Progenitor cell of endocrine pancreas (in vitro differentiated cells): ENCODE measurements at regions not wholly inside any gene's neighbourhood (a gene's known extent, or its start where the extent isn't known, plus 50 kb on each side); places are given as distances from the start of the nearest gene placed in this dataset.
A peak's percentile ranks its signal among the peaks of the same experiment; 100 is the strongest.

Source experiments
- DNase-seq: peaks from one replicate; pipeline ENCODE4 v3.0.0; 2021; ENCODE audit warnings: low spot score; ENCODE audit not compliant: unreplicated experiment
- H3K27ac Mint-ChIP-seq: 2 replicates; pipeline ENCODE4 v1.8.0; 2021; ENCODE audit warnings: mild to moderate bottlenecking, moderate library complexity, mixed read lengths
- H3K27me3 Mint-ChIP-seq: 2 replicates; pipeline ENCODE4 v1.8.0; 2021; ENCODE audit warnings: mixed read lengths
- H3K36me3 Mint-ChIP-seq: 2 replicates; pipeline ENCODE4 v1.8.0; 2022; ENCODE audit warnings: mixed read lengths; ENCODE audit not compliant: insufficient read depth
- H3K4me1 Mint-ChIP-seq: 2 replicates; pipeline ENCODE4 v1.8.0; 2021; ENCODE audit warnings: low read depth, mixed read lengths
- H3K4me3 Mint-ChIP-seq: 2 replicates; pipeline ENCODE4 v1.8.0; 2021; ENCODE audit warnings: low read depth, mild to moderate bottlenecking, moderate library complexity, mixed read lengths
- H3K9me3 Mint-ChIP-seq: 2 replicates; pipeline ENCODE4 v1.8.0; 2021; ENCODE audit warnings: low read depth, mixed read lengths
- CTCF ChIP-seq: fragments of 200-600 bp; sonication (generic); IDR thresholded peaks from one replicate; pipeline ENCODE4 v1.5.0; 2021; ENCODE audit warnings: antibody characterized with exemption, mild to moderate bottlenecking; ENCODE audit not compliant: unreplicated experiment

- no peak for TF ChIP-seq CTCF
- Mint-ChIP-seq H3K27ac (no peak overlapping the region), H3K36me3 (no peaks in the 10 kb centered on the region), H3K4me3 (no peak overlapping the region), H3K9me3 (no peaks in the 10 kb centered on the region), H3K27me3 (no peaks in the 10 kb centered on the region), H3K4me1 (no peaks in the 10 kb centered on the region)
- DNase-seq: no peak
These were observed 639.6 kb downstream of the CBLN4 start for GRCh38 chr20:55365745-55366144.

- no peaks in the 10 kb centered on the region for H3K36me3 Mint-ChIP-seq
- no peak for DNase-seq
- TF ChIP-seq CTCF: no peak
- H3K27me3 Mint-ChIP-seq: no peaks in the 10 kb centered on the region
- H3K27ac Mint-ChIP-seq: no peak overlapping the region
- H3K4me3 Mint-ChIP-seq: no peak overlapping the region
- H3K9me3 Mint-ChIP-seq: no peaks in the 10 kb centered on the region
- no peaks in the 10 kb centered on the region for H3K4me1 Mint-ChIP-seq
These were observed 644.4 kb downstream of the CBLN4 start for GRCh38 chr20:55360895-55361294.

GRCh38 chr20:55354720-55355119 is 650.6 kb downstream of the CBLN4 start:
- Mint-ChIP-seq H3K27me3 (no peaks in the 10 kb centered on the region), H3K4me1 (peaks cover 7% of the 10 kb centered on the region), H3K36me3 (no peaks in the 10 kb centered on the region), H3K4me3 (no peak overlapping the region), H3K9me3 (no peaks in the 10 kb centered on the region), H3K27ac (no peak overlapping the region)
- peak; percentile 10 for DNase-seq
- no peak for TF ChIP-seq CTCF

- H3K36me3 Mint-ChIP-seq: no peaks in the 10 kb centered on the region
- H3K27ac Mint-ChIP-seq: no peak overlapping the region
- H3K27me3 Mint-ChIP-seq: no peaks in the 10 kb centered on the region
- no peak overlapping the region for H3K4me3 Mint-ChIP-seq
- no peak for TF ChIP-seq CTCF
- DNase-seq: no peak
- H3K9me3 Mint-ChIP-seq: no peaks in the 10 kb centered on the region
- H3K4me1 Mint-ChIP-seq: peaks cover 7% of the 10 kb centered on the region
These were observed 652.1 kb downstream of the CBLN4 start for GRCh38 chr20:55353206-55353605.

- H3K27ac Mint-ChIP-seq: no peak overlapping the region
- no peaks in the 10 kb centered on the region for H3K27me3 Mint-ChIP-seq
- TF ChIP-seq CTCF: no peak
- H3K9me3 Mint-ChIP-seq: no peaks in the 10 kb centered on the region
- H3K4me1 Mint-ChIP-seq: no peaks in the 10 kb centered on the region
- no peak for DNase-seq
- H3K36me3 Mint-ChIP-seq: no peaks in the 10 kb centered on the region
- no peak overlapping the region for H3K4me3 Mint-ChIP-seq
These were observed 657.1 kb downstream of the CBLN4 start for GRCh38 chr20:55348223-55348622.

- H3K4me3 Mint-ChIP-seq: no peak overlapping the region
- no peaks in the 10 kb centered on the region for H3K36me3 Mint-ChIP-seq
- no peaks in the 10 kb centered on the region for H3K9me3 Mint-ChIP-seq
- no peak for DNase-seq
- no peak for TF ChIP-seq CTCF
- no peaks in the 10 kb centered on the region for H3K4me1 Mint-ChIP-seq
- no peaks in the 10 kb centered on the region for H3K27me3 Mint-ChIP-seq
- no peak overlapping the region for H3K27ac Mint-ChIP-seq
These were observed 662.5 kb downstream of the CBLN4 start for GRCh38 chr20:55342822-55343221.
